ENCODE measurements at regions not wholly inside any gene's neighbourhood (a gene's known extent, or its start where the extent isn't known, plus 50 kb on each side); places are given as distances from the start of the nearest gene placed in this dataset.
A peak's percentile ranks its signal among the peaks of the same experiment; 100 is the strongest.
"Not testable (repeated sequence)": the region's sequence is repeated elsewhere in the genome, so short reads cannot be mapped to it uniquely, and the experiment has no call there.

DNA sequence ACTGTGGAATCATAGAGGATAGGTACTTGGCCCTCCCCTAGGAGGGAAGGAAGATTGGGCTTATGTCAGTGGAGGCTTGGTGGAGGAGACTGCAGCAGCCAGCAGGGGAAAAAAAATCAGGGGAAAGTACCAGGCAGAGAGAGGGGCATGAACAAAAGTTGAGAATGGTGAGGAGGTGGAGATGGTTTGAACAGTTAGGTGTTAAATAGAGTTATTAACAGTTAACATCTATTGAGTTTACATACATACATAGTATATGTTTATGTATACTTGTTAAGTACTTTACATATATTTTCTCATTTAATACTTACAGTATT, 136.5 kb upstream of the HNRNPU start:
- H3K27me3 Mint-ChIP-seq (ENCODE audit: low read depth in 2 of 2): peaks cover 0 to 2% of the 10 kb centered on the region in 2 donors
- Histone ChIP-seq H3K4me1 (ENCODE audit: control insufficient read depth, insufficient read depth, low read length) (no peaks in the 10 kb centered on the region), H3K9me3 (ENCODE audit: control insufficient read depth, insufficient read depth, low read length) (no peaks in the 10 kb centered on the region), H3K36me3 (ENCODE audit: control insufficient read depth, insufficient read depth, low read length) (no peaks in the 10 kb centered on the region), H3K4me3 (ENCODE audit: low read length) (no peak overlapping the region), H3K27ac (ENCODE audit: low read length) (no peak overlapping the region), H3K27me3 (ENCODE audit: control insufficient read depth, insufficient read depth, low read length) (no peaks in the 10 kb centered on the region)
- H3K27ac Mint-ChIP-seq: peak overlapping the region in 1 of 2 donors; percentile 21
- H3K4me1 Mint-ChIP-seq: peaks cover 0 to 6% of the 10 kb centered on the region in 2 donors
- H3K36me3 Mint-ChIP-seq: no peaks in the 10 kb centered on the region
- ATAC-seq (no peak), DNase-seq (no peak)
- H3K9me3 Mint-ChIP-seq: no peaks in the 10 kb centered on the region
- TF ChIP-seq, protein P1, sequence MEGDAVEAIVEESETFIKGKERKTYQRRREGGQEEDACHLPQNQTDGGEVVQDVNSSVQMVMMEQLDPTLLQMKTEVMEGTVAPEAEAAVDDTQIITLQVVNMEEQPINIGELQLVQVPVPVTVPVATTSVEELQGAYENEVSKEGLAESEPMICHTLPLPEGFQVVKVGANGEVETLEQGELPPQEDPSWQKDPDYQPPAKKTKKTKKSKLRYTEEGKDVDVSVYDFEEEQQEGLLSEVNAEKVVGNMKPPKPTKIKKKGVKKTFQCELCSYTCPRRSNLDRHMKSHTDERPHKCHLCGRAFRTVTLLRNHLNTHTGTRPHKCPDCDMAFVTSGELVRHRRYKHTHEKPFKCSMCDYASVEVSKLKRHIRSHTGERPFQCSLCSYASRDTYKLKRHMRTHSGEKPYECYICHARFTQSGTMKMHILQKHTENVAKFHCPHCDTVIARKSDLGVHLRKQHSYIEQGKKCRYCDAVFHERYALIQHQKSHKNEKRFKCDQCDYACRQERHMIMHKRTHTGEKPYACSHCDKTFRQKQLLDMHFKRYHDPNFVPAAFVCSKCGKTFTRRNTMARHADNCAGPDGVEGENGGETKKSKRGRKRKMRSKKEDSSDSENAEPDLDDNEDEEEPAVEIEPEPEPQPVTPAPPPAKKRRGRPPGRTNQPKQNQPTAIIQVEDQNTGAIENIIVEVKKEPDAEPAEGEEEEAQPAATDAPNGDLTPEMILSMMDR (IDR thresholded peaks at IDR 0.05): no peak
- H3K4me3 Mint-ChIP-seq: no peak overlapping the region
- intact Hi-C loops (cut with micrococcal nuclease): no loop called here

DNA sequence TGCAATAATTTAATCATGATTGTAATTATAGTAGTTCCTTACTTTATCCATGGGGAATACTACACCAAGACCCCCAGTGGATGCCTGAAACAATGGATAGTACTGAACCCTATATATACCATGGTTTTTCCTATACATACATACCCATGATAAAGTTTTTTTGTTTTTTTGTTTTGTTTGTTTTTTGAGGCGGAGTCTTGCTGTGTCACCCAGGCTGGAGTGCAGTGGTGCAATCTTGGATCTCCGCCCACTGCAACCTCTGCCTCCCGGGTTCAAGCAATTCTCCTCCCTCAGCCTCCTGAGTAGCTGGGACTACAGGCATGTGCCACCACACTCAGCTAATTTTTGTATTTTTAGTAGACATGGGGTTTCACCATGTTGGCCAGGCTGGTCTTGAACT, 135.3 kb upstream of the HNRNPU start:
- H3K36me3 ChIP-seq (ENCODE audit: control insufficient read depth, insufficient read depth, low read length); H3K9me3 Mint-ChIP-seq; ATAC-seq; H3K36me3 Mint-ChIP-seq; H3K4me3 ChIP-seq (ENCODE audit: low read length); H3K9me3 ChIP-seq (ENCODE audit: control insufficient read depth, insufficient read depth, low read length); H3K27ac ChIP-seq (ENCODE audit: low read length); H3K4me3 Mint-ChIP-seq; intact Hi-C loops (cut with micrococcal nuclease); H3K27me3 ChIP-seq (ENCODE audit: control insufficient read depth, insufficient read depth, low read length); DNase-seq; H3K4me1 ChIP-seq (ENCODE audit: control insufficient read depth, insufficient read depth, low read length); H3K27ac Mint-ChIP-seq; H3K4me1 Mint-ChIP-seq; H3K27me3 Mint-ChIP-seq (ENCODE audit: low read depth in 2 of 2): not testable (repeated sequence)
- WGBS (ENCODE audit: insufficient coverage): 83% methylated on average over 2 of the region's 3 CpGs

DNA sequence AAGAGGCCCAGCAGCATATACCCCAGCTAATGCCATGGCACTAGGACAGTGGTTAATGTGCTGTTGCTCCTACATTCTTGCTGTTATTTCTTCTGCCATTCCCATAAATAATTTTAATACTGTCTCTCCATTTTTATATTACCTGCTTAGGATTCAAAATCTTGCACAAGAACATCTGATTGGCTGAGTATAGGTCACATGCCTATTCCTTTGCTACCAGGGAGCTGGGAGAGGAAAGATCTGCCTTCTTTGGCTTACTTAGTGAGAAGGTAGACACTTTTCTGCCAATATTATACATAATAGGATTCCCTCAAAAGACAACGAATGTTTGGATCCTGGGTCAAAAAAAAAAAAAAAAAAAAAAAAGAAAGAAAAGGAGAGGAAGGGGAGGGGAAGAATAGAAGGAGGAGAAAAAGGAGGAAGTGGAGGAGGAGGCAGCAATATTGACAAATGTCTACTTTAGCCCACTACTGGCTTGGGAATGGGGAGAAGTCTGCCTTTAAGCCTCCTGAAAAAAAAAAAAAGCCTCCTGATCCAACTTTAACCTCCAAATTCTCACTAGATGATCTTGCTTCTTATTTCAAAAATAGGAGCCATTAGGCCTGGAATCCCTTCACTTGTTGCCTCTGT, 134.5 kb upstream of the HNRNPU start:
- Mint-ChIP-seq H3K4me1 (peaks cover 0 to 6% of the 10 kb centered on the region in 2 donors), H3K27ac (no peak overlapping the region), H3K27me3 (ENCODE audit: low read depth in 2 of 2) (peaks cover 0 to 2% of the 10 kb centered on the region in 2 donors), H3K9me3 (no peaks in the 10 kb centered on the region), H3K36me3 (no peaks in the 10 kb centered on the region), H3K4me3 (no peak overlapping the region)
- no peaks in the 10 kb centered on the region for H3K27me3 ChIP-seq (ENCODE audit: control insufficient read depth, insufficient read depth, low read length)
- TF ChIP-seq, protein P1 (IDR thresholded peaks at IDR 0.05): no peak
- DNase-seq (no peak), ATAC-seq (no peak)
- no peaks in the 10 kb centered on the region for H3K4me1 ChIP-seq (ENCODE audit: control insufficient read depth, insufficient read depth, low read length)
- no peak overlapping the region for H3K4me3 ChIP-seq (ENCODE audit: low read length)
- no peaks in the 10 kb centered on the region for H3K36me3 ChIP-seq (ENCODE audit: control insufficient read depth, insufficient read depth, low read length)
- intact Hi-C loops (cut with micrococcal nuclease): no loop called here
- no peaks in the 10 kb centered on the region for H3K9me3 ChIP-seq (ENCODE audit: control insufficient read depth, insufficient read depth, low read length)
- 100% methylated on average over 1 of the region's 1 CpG for WGBS (ENCODE audit: insufficient coverage)
- H3K27ac ChIP-seq (ENCODE audit: low read length): no peak overlapping the region

DNA sequence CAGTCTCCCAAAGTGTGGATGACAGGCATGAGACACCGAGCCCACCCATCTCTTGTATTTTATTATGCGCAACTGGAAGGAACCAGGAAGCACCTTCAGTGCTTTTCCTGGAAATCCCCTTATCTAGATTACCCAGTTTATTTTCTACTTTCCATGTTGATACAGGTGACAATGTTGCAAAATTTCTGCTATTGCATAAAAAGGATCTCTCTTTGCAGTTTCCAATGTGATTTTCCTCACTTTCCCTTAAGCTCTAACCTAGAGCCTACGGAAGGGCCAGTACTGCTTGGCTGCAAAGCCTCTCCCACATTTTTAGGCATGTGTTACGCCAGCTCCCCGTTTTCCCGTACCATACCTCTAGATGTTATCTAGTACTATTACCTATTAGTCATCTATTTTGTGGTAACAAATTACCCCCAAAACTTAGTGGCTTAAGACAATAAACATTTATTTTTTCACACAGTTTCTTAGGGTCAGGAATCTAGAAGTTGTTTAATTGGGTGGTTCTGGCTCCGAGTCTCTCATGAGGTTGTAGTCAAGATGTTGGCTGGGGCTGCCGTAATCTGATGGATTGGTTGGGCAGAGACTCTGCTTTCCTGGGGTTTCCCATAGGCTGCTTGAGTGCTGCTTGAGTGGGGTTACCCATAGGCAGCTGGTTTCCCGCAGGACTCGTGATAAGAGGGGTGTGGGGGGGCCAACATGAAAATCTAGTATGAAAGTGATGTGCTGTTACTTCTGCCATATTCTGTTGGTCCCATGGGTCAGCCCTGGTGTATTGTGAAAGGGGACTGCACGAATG, 131.5 kb upstream of the HNRNPU start:
- Histone ChIP-seq H3K9me3 (ENCODE audit: control insufficient read depth, insufficient read depth, low read length) (no peaks in the 10 kb centered on the region), H3K27ac (ENCODE audit: low read length) (no peak overlapping the region), H3K36me3 (ENCODE audit: control insufficient read depth, insufficient read depth, low read length) (no peaks in the 10 kb centered on the region), H3K27me3 (ENCODE audit: control insufficient read depth, insufficient read depth, low read length) (no peaks in the 10 kb centered on the region), H3K4me3 (ENCODE audit: low read length) (no peak overlapping the region), H3K4me1 (ENCODE audit: control insufficient read depth, insufficient read depth, low read length) (no peaks in the 10 kb centered on the region)
- H3K36me3 Mint-ChIP-seq: no peaks in the 10 kb centered on the region
- no peaks in the 10 kb centered on the region for H3K9me3 Mint-ChIP-seq
- no peak overlapping the region for H3K4me3 Mint-ChIP-seq
- no peak overlapping the region for H3K27ac Mint-ChIP-seq
- intact Hi-C loops (cut with micrococcal nuclease): no loop called here
- TF ChIP-seq, protein P1 (IDR thresholded peaks at IDR 0.05): no peak
- no peak for ATAC-seq
- H3K4me1 Mint-ChIP-seq: peaks cover 0 to 4% of the 10 kb centered on the region in 2 donors
- no peak for DNase-seq
- WGBS (ENCODE audit: insufficient coverage): 94% methylated on average over 11 of the region's 11 CpGs
- peaks cover 0 to 2% of the 10 kb centered on the region in 2 donors for H3K27me3 Mint-ChIP-seq (ENCODE audit: low read depth in 2 of 2)
